Fibroblast of lung (primary cell): ENCODE measurements at regions not wholly inside any gene's neighbourhood (a gene's known extent, or its start where the extent isn't known, plus 50 kb on each side); places are given as distances from the start of the nearest gene placed in this dataset.

Experiments
- CTCF ChIP-seq, 2 donors: IDR thresholded peaks in 1 of 2; conservative IDR thresholded peaks in 1 of 2; 1 replicate in 1 of 2; 2 replicates in 1 of 2; pipeline ENCODE4 v1.5.1; 2011 to 2012; ENCODE audit warnings: low read length in 2 of 2, control low read depth in 1 of 2, inconsistent platforms in 1 of 2, low read depth in 1 of 2, mild to moderate bottlenecking in 1 of 2
- EZH2 ChIP-seq: IDR thresholded peaks from 2 replicates; pipeline ENCODE4 v1.5.1; 2012; ENCODE audit warnings: low read length, control low read depth, mild to moderate bottlenecking; ENCODE audit errors: missing control alignments

GRCh38 chr3:184635126-184635525 lies 73.5 kb downstream of the EPHB3 start:
- TF ChIP-seq CTCF (conservative IDR thresholded peaks at IDR 0.05 in 1 of 2, IDR thresholded peaks at IDR 0.05 in 1 of 2; ENCODE audit: low read depth in 1 of 2, low read length in 2 of 2), result no peak
- TF ChIP-seq EZH2, result no peak
